ENCODE measurements at regions not wholly inside any gene's neighbourhood (a gene's known extent, or its start where the extent isn't known, plus 50 kb on each side); places are given as distances from the start of the nearest gene placed in this dataset.
"Not testable (repeated sequence)": the region's sequence is repeated elsewhere in the genome, so short reads cannot be mapped to it uniquely, and the experiment has no call there.

- H3K27ac Mint-ChIP-seq, result no peak overlapping the region
- POLR2A ChIA-PET, result no interaction called here
- ATAC-seq (no peak), DNase-seq (no peak)
- intact Hi-C loops (cut with micrococcal nuclease), result no loop called here
- no peak for TF ChIP-seq CTCF (IDR thresholded peaks at IDR 0.05)
- H3K27me3 Mint-ChIP-seq, result no peaks in the 10 kb centered on the region
- H3K4me3 Mint-ChIP-seq, result no peak overlapping the region
- CTCF ChIA-PET, result no interaction called here
- H3K36me3 Mint-ChIP-seq (ENCODE audit: low read depth), result no peaks in the 10 kb centered on the region
- H3K9me3 Mint-ChIP-seq, result no peaks in the 10 kb centered on the region
- no peaks in the 10 kb centered on the region for H3K4me1 Mint-ChIP-seq (ENCODE audit: low read depth)
Observed at GRCh38 chr15:35256141-35256540, 171.0 kb upstream of the NANOGP8 start.

DNA sequence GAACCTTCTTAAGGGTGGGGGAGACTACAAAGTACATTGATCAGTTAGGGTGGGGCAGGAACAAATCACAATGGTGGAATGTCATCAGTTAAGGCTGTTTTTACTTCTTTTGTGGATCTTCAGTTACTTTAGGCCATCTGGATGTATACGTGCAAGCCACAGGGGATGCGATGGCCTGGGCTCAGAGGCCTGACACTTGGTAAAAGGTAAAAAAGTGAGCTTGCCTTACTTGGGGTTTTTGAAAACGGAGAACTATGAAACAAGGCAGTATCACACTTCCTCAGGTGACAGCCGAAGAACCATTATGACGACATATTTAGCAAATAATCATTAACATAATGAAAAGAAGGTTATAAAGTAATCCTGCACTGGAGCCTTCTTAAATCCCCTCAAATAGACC lies 169.8 kb upstream of the NANOGP8 start:
- H3K27me3 Mint-ChIP-seq; CTCF ChIA-PET; ATAC-seq; H3K36me3 Mint-ChIP-seq (ENCODE audit: low read depth); DNase-seq; H3K27ac Mint-ChIP-seq; H3K4me3 Mint-ChIP-seq; H3K4me1 Mint-ChIP-seq (ENCODE audit: low read depth); H3K9me3 Mint-ChIP-seq; POLR2A ChIA-PET; intact Hi-C loops (cut with micrococcal nuclease): not testable (repeated sequence)

DNA sequence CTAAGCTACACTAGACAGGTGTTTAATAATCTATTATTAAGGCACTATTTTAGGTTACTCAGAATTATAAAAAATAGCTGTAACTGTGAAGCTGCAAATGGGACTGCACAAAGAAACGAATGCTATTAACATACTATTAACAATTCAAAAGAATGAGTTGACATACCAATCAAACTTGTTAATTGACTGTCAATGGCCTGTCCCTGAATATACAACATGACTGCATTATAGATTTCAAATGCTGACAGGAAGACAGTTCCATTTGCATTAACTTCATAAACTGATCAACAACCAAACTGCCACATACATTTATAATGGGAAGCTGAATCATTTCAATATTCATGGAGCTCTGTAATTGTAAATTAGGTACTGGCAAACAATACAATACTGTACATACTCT lies 169.0 kb upstream of the NANOGP8 start:
- TF ChIP-seq CTCF (IDR thresholded peaks at IDR 0.05), result no peak
- Mint-ChIP-seq H3K9me3 (no peaks in the 10 kb centered on the region), H3K4me3 (no peak overlapping the region), H3K27ac (no peak overlapping the region), H3K4me1 (ENCODE audit: low read depth) (no peaks in the 10 kb centered on the region), H3K27me3 (no peaks in the 10 kb centered on the region), H3K36me3 (ENCODE audit: low read depth) (no peaks in the 10 kb centered on the region)
- ChIA-PET POLR2A (no interaction called here), CTCF (no interaction called here)
- DNase-seq (no peak), ATAC-seq (no peak)
- intact Hi-C loops (cut with micrococcal nuclease), result no loop called here

DNA sequence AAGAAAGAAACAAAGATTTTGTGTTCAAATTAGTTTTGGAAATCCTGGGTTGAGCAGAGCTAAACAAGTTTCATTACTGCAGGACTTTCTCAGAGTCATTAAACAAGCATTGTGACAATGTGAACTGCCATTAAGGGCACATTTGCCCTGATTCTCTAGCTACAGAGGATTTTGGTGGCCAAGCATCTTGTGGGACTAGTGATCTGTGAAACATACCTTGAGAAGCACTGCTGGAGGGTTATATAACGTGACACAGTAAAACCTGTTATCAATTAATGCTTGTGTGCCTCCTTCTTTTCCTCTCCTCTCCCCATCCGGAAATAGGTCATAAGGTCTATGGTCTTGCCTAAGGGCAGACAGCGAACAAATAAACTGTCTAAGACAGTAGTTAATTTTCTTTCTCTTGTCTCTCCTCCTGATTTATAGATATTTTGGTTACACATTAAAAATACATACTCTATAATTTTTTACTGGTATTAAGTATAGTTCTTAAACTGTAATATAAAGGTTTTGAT lies 167.3 kb upstream of the NANOGP8 start:
- intact Hi-C loops (cut with micrococcal nuclease), result no loop called here
- ATAC-seq, result no peak

GRCh38 chr15:35247150-35247549 lies 162.1 kb upstream of the NANOGP8 start:
- H3K27ac Mint-ChIP-seq, result no peak overlapping the region
- ChIA-PET POLR2A (no interaction called here), CTCF (interaction anchor here (1.0 kb wide), 1 partner anchor 198 kb away, joined by 3 read pairs; no protein-coding TSS in a partner anchor)
- ATAC-seq, result no peak
- H3K4me1 Mint-ChIP-seq (ENCODE audit: low read depth), result no peaks in the 10 kb centered on the region
- no peak for TF ChIP-seq CTCF (IDR thresholded peaks at IDR 0.05)
- intact Hi-C loops (cut with micrococcal nuclease), result no loop called here
- DNase-seq, result no peak
- no peaks in the 10 kb centered on the region for H3K36me3 Mint-ChIP-seq (ENCODE audit: low read depth)
- no peaks in the 10 kb centered on the region for H3K9me3 Mint-ChIP-seq
- peaks cover 1% of the 10 kb centered on the region for H3K27me3 Mint-ChIP-seq
- H3K4me3 Mint-ChIP-seq, result no peak overlapping the region

More for the DNA sequence above, 167.3 kb upstream of the NANOGP8 start:
- no peaks in the 10 kb centered on the region for H3K36me3 Mint-ChIP-seq (ENCODE audit: low read depth)
- no peak overlapping the region for H3K27ac Mint-ChIP-seq
- H3K9me3 Mint-ChIP-seq, result no peaks in the 10 kb centered on the region
- DNase-seq, result no peak
- CTCF ChIA-PET, result no interaction called here
- POLR2A ChIA-PET, result no interaction called here
- no peak for TF ChIP-seq CTCF (IDR thresholded peaks at IDR 0.05)
- no peak overlapping the region for H3K4me3 Mint-ChIP-seq
- no peaks in the 10 kb centered on the region for H3K27me3 Mint-ChIP-seq
- no peaks in the 10 kb centered on the region for H3K4me1 Mint-ChIP-seq (ENCODE audit: low read depth)

DNA sequence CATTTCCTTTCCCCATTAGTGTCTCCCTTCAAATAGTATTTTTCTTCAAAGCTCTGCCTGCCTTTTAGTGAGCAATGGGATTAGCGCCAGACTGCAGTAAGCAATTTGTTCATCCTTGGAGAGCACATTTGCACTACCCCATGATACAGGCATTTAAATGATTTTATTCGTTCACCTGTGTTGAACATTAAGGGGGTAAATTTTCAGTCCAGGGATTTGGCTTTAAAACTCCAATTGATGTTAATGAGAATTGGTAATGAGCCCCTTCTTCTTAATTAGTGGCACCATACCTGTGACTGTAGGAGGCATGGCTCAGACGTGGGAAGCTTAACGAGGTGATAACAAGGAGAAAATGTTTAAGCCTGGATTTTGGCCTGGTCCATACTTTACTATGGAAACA lies 161.4 kb upstream of the NANOGP8 start:
- TF ChIP-seq CTCF (IDR thresholded peaks at IDR 0.05), result no peak
- Mint-ChIP-seq H3K4me1 (ENCODE audit: low read depth) (no peaks in the 10 kb centered on the region), H3K27me3 (peaks cover 1% of the 10 kb centered on the region), H3K27ac (no peak overlapping the region), H3K9me3 (no peaks in the 10 kb centered on the region), H3K36me3 (ENCODE audit: low read depth) (no peaks in the 10 kb centered on the region), H3K4me3 (no peak overlapping the region)
- intact Hi-C loops (cut with micrococcal nuclease), result no loop called here
- POLR2A ChIA-PET, result no interaction called here
- DNase-seq (no peak), ATAC-seq (no peak)
- CTCF ChIA-PET, result interaction anchor here (1.0 kb wide), 1 partner anchor 198 kb away, joined by 3 read pairs; no protein-coding TSS in a partner anchor

DNA sequence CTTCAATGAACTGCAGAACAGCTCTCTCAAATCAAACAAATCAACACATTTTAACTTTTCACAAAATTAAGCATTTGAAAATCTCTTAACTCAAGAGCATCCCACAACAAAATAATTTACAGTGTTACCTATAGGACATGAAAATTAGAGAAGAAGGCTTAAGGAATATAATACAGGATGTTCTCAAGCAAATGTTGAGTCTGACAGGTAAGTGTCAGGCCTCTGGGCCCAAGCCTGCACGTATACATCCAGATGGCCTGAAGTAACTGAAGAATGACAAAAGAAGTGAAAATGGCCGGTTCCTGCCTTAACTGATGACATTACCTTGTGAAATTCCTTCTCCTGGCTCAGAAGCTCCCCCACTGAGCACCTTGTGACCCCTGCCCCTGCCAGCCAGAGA lies 160.6 kb upstream of the NANOGP8 start:
- CTCF ChIA-PET; H3K36me3 Mint-ChIP-seq (ENCODE audit: low read depth); H3K9me3 Mint-ChIP-seq; H3K27me3 Mint-ChIP-seq; H3K27ac Mint-ChIP-seq; POLR2A ChIA-PET; DNase-seq; H3K4me1 Mint-ChIP-seq (ENCODE audit: low read depth); ATAC-seq; intact Hi-C loops (cut with micrococcal nuclease); H3K4me3 Mint-ChIP-seq: not testable (repeated sequence)

Measured in activated CD8-positive, alpha-beta T cell treated with anti-CD3 and anti-CD28 coated beads for 36 hours (primary cell).